ENCODE measurements at regions not wholly inside any gene's neighbourhood (a gene's known extent, or its start where the extent isn't known, plus 50 kb on each side); places are given as distances from the start of the nearest gene placed in this dataset.

- H3K4me1 Mint-ChIP-seq = peaks cover 11% of the 10 kb centered on the region
- no peaks in the 10 kb centered on the region for H3K9me3 Mint-ChIP-seq
- no peak overlapping the region for H3K4me3 Mint-ChIP-seq
- TF ChIP-seq, protein P1, sequence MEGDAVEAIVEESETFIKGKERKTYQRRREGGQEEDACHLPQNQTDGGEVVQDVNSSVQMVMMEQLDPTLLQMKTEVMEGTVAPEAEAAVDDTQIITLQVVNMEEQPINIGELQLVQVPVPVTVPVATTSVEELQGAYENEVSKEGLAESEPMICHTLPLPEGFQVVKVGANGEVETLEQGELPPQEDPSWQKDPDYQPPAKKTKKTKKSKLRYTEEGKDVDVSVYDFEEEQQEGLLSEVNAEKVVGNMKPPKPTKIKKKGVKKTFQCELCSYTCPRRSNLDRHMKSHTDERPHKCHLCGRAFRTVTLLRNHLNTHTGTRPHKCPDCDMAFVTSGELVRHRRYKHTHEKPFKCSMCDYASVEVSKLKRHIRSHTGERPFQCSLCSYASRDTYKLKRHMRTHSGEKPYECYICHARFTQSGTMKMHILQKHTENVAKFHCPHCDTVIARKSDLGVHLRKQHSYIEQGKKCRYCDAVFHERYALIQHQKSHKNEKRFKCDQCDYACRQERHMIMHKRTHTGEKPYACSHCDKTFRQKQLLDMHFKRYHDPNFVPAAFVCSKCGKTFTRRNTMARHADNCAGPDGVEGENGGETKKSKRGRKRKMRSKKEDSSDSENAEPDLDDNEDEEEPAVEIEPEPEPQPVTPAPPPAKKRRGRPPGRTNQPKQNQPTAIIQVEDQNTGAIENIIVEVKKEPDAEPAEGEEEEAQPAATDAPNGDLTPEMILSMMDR (conservative IDR thresholded peaks at IDR 0.05) = no peak
- Histone ChIP-seq H3K27me3 (ENCODE audit: control insufficient read depth, insufficient read depth, low read length, poor library complexity, severe bottlenecking) (no peaks in the 10 kb centered on the region), H3K9ac (ENCODE audit: extremely low read depth, low read length, poor library complexity, severe bottlenecking) (no peak overlapping the region), H3K4me1 (ENCODE audit: control insufficient read depth, insufficient read depth, low read length) (no peaks in the 10 kb centered on the region), H3K4me3 (ENCODE audit: low read length) (no peak overlapping the region), H3K27ac (ENCODE audit: low read depth, low read length) (peak overlapping the region; percentile 16), H3K36me3 (ENCODE audit: control insufficient read depth, insufficient read depth, low read length) (no peaks in the 10 kb centered on the region), H3K9me3 (ENCODE audit: control insufficient read depth, low read length) (no peaks in the 10 kb centered on the region)
- no peaks in the 10 kb centered on the region for H3K36me3 Mint-ChIP-seq (ENCODE audit: low read depth)
- DNase-seq = no peak
- WGBS, 2 experiments (ENCODE audit: insufficient coverage in 1 of 2, insufficient read length in 1 of 2) = 81 to 96% methylated on average over 3 to 6 of the region's 6 CpGs
- no peaks in the 10 kb centered on the region for H3K27me3 Mint-ChIP-seq (ENCODE audit: insufficient read depth)
- H3K27ac Mint-ChIP-seq = no peak overlapping the region
These were observed 365.2 kb downstream of the DSEL start for GRCh38 chr18:67151366-67151765.

- Mint-ChIP-seq H3K9me3 (no peaks in the 10 kb centered on the region), H3K4me1 (peaks cover 3% of the 10 kb centered on the region), H3K27me3 (ENCODE audit: insufficient read depth) (no peaks in the 10 kb centered on the region), H3K36me3 (ENCODE audit: low read depth) (no peaks in the 10 kb centered on the region), H3K4me3 (no peak overlapping the region), H3K27ac (no peak overlapping the region)
- TF ChIP-seq, protein P1 (conservative IDR thresholded peaks at IDR 0.05) = no peak
- Histone ChIP-seq H3K36me3 (ENCODE audit: control insufficient read depth, insufficient read depth, low read length) (no peaks in the 10 kb centered on the region), H3K27ac (ENCODE audit: low read depth, low read length) (no peak overlapping the region), H3K9me3 (ENCODE audit: control insufficient read depth, low read length) (no peaks in the 10 kb centered on the region), H3K4me1 (ENCODE audit: control insufficient read depth, insufficient read depth, low read length) (no peaks in the 10 kb centered on the region), H3K4me3 (ENCODE audit: low read length) (no peak overlapping the region), H3K27me3 (ENCODE audit: control insufficient read depth, insufficient read depth, low read length, poor library complexity, severe bottlenecking) (no peaks in the 10 kb centered on the region), H3K9ac (ENCODE audit: extremely low read depth, low read length, poor library complexity, severe bottlenecking) (no peak overlapping the region)
- DNase-seq = no peak
- 90 to 92% methylated on average over 8 of the region's 9 CpGs for WGBS, 2 experiments (ENCODE audit: insufficient coverage in 1 of 2, insufficient read length in 1 of 2)
These were observed 370.8 kb downstream of the DSEL start for GRCh38 chr18:67145586-67146292.

DNA sequence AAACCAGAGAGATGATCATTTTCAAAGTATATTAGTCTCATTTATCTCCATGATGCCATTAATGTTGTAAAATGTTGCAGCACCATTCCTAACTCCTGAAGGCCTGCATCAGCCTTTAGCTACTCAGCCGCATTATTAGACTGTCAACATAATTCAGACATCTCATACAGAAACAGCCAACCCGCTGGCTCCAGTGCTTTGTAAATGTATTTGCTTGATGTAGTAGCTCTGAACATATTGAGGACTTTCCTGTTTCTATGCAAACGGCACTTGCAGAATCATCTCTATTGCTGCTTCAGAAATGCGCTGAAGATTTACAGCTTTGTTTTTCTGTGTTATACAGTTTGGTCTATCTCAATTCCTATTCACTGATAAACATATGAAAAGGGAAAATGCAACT, 372.2 kb downstream of the DSEL start:
- DNase-seq = no peak
- Mint-ChIP-seq H3K4me1 (peaks cover 3% of the 10 kb centered on the region), H3K27ac (no peak overlapping the region), H3K36me3 (ENCODE audit: low read depth) (no peaks in the 10 kb centered on the region), H3K9me3 (no peaks in the 10 kb centered on the region), H3K4me3 (no peak overlapping the region), H3K27me3 (ENCODE audit: insufficient read depth) (no peaks in the 10 kb centered on the region)
- H3K4me1 ChIP-seq (ENCODE audit: control insufficient read depth, insufficient read depth, low read length) = no peaks in the 10 kb centered on the region
- H3K27me3 ChIP-seq (ENCODE audit: control insufficient read depth, insufficient read depth, low read length, poor library complexity, severe bottlenecking) = no peaks in the 10 kb centered on the region
- H3K9ac ChIP-seq (ENCODE audit: extremely low read depth, low read length, poor library complexity, severe bottlenecking) = no peak overlapping the region
- H3K9me3 ChIP-seq (ENCODE audit: control insufficient read depth, low read length) = no peaks in the 10 kb centered on the region
- no peak overlapping the region for H3K27ac ChIP-seq (ENCODE audit: low read depth, low read length)
- no peak overlapping the region for H3K4me3 ChIP-seq (ENCODE audit: low read length)
- 92% methylated on average over 4 of the region's 4 CpGs; no CpG with 5 or more reads in 1 of the 2 experiments for WGBS, 2 experiments (ENCODE audit: insufficient coverage in 1 of 2, insufficient read length in 1 of 2)
- no peaks in the 10 kb centered on the region for H3K36me3 ChIP-seq (ENCODE audit: control insufficient read depth, insufficient read depth, low read length)
- TF ChIP-seq, protein P1 (conservative IDR thresholded peaks at IDR 0.05) = no peak

All from endodermal cell (in vitro differentiated cells).